Lung (tissue), 11 donors: ENCODE measurements at regions not wholly inside any gene's neighbourhood (a gene's known extent, or its start where the extent isn't known, plus 50 kb on each side); places are given as distances from the start of the nearest gene placed in this dataset.

Experiments used
- ATAC-seq: fragments of 200-7000 bp; cut with Tn5 transposase; one replicate; pipeline ENCODE4 v1.9.1; 2020; ENCODE audit warnings: moderate number of reproducible peaks; ENCODE audit not compliant: insufficient read depth, low FRiP score
- DNase-seq, 3 donors: peaks; one replicate each; pipeline ENCODE4 v3.0.0-alpha.2; 2013 to 2017
- H3K27ac ChIP-seq, 2 donors: one replicate each; pipeline ENCODE4 v1.5.1; 2013; ENCODE audit warnings: mild to moderate bottlenecking in 2 of 2, moderate library complexity in 2 of 2, control low read depth in 1 of 2, inconsistent platforms in 1 of 2, low read depth in 1 of 2, low read length in 1 of 2
- H3K27me3 ChIP-seq, 3 donors: one replicate each; pipeline ENCODE4 v1.5.1; 2013; ENCODE audit warnings: low read length in 2 of 3; ENCODE audit not compliant: control insufficient read depth in 3 of 3, insufficient read depth in 3 of 3
- H3K36me3 ChIP-seq, 4 donors: one replicate each; pipeline ENCODE4 v1.5.1; 2013; ENCODE audit warnings: low read length in 4 of 4, mild to moderate bottlenecking in 1 of 4, moderate library complexity in 1 of 4; ENCODE audit not compliant: control insufficient read depth in 4 of 4, insufficient read depth in 4 of 4
- H3K4me1 ChIP-seq, 5 donors: one replicate each; pipeline ENCODE4 v1.5.1; 2013; ENCODE audit warnings: low read length in 5 of 5, mild to moderate bottlenecking in 2 of 5, moderate library complexity in 1 of 5; ENCODE audit not compliant: control insufficient read depth in 5 of 5, insufficient read depth in 5 of 5
- H3K4me3 ChIP-seq: one replicate; pipeline ENCODE4 v1.5.1; 2013; ENCODE audit warnings: mild to moderate bottlenecking, control low read depth, moderate library complexity
- H3K9ac ChIP-seq, 2 donors: one replicate each; pipeline ENCODE4 v1.5.1; 2013; ENCODE audit warnings: low read length in 2 of 2, control low read depth in 1 of 2; ENCODE audit not compliant: insufficient read depth in 1 of 2
- H3K9me3 ChIP-seq, 4 donors: one replicate each; pipeline ENCODE4 v1.5.1; 2013; ENCODE audit warnings: low read length in 3 of 4, mild to moderate bottlenecking in 1 of 4, moderate library complexity in 1 of 4; ENCODE audit not compliant: control insufficient read depth in 4 of 4, insufficient read depth in 3 of 4
- WGBS, 2 donors: extraction: QIAGEN DNeasy Blood & Tissue Kit; methylation state at CpG; one replicate each; pipeline ENCODE4 v1.1.7; 2013; 5-methylcytosine and 5-hydroxymethylcytosine counted together
- TF ChIP-seq, protein P1 (sequence below): IDR thresholded peaks from 2 replicates; pipeline ENCODE4 v1.5.1; 2012; ENCODE audit warnings: mild to moderate bottlenecking; ENCODE audit errors: control extremely low read depth, extremely low read depth
- donor health status: control.
- donor health status: control.
- donor health status: Bipolar disorder and iron deficiency.
- donor health status: healthy.
- donor health status: DM: yes; HTN: yes; CAD: no.

DNA sequence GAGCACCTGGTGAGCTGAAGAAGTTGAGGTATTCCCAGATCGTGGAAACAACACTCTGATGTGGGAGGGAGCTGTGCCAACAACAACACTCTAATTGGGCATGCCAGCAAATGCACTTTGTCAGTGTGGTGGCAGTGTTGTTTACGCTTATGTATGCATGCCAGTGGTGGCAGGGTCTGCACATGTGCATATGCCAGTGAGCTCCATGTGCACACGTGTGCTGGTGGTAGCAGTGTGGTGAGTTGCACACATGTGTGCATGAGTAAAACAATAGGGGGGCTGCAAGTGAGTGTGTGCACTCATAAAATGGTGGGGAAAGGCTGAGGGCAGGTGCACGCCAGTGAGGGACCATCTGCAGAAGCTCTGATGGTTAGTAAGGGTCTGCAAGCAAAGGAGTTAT lies 134.2 kb downstream of the DMRTA1 start:
- ATAC-seq, result no peak
- DNase-seq, result no peak
- no peaks in the 10 kb centered on the region for H3K27me3 ChIP-seq
- H3K4me3 ChIP-seq, result no peak overlapping the region
- WGBS, 2 donors, result 71 to 79% methylated on average over 4 of the region's 4 CpGs
- H3K27ac ChIP-seq, result no peak overlapping the region
- H3K9ac ChIP-seq, result no peak overlapping the region
- H3K36me3 ChIP-seq, result no peaks in the 10 kb centered on the region
- H3K9me3 ChIP-seq, result peaks cover 0 to 10% (median 2%) of the 10 kb centered on the region in 4 donors
- no peaks in the 10 kb centered on the region for H3K4me1 ChIP-seq
- TF ChIP-seq, protein P1, sequence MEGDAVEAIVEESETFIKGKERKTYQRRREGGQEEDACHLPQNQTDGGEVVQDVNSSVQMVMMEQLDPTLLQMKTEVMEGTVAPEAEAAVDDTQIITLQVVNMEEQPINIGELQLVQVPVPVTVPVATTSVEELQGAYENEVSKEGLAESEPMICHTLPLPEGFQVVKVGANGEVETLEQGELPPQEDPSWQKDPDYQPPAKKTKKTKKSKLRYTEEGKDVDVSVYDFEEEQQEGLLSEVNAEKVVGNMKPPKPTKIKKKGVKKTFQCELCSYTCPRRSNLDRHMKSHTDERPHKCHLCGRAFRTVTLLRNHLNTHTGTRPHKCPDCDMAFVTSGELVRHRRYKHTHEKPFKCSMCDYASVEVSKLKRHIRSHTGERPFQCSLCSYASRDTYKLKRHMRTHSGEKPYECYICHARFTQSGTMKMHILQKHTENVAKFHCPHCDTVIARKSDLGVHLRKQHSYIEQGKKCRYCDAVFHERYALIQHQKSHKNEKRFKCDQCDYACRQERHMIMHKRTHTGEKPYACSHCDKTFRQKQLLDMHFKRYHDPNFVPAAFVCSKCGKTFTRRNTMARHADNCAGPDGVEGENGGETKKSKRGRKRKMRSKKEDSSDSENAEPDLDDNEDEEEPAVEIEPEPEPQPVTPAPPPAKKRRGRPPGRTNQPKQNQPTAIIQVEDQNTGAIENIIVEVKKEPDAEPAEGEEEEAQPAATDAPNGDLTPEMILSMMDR, result no peak

DNA sequence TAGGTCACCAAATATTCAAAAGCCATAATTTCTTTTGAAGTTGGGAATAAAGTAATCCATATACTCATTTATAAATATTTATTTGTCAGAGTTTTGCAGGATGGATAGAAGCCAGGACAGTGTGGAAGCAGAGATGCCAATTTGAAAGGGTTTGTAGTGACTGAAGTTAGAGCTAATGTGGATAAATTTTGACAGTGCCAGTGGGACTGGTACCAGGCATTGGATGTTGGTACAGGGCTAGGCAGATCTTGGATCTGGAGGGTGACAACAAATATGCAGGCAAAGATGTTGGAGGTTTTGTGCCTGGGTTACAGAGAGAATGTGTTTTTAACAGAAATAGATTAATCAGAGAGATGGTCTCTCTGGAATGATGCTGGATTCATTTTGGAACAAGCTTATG lies 135.6 kb downstream of the DMRTA1 start:
- Histone ChIP-seq H3K4me1 (no peaks in the 10 kb centered on the region), H3K27ac (no peak overlapping the region), H3K27me3 (no peaks in the 10 kb centered on the region), H3K9ac (no peak overlapping the region), H3K9me3 (peaks cover 0 to 10% (median 2%) of the 10 kb centered on the region in 4 donors), H3K36me3 (no peaks in the 10 kb centered on the region), H3K4me3 (no peak overlapping the region)
- TF ChIP-seq, protein P1, result no peak
- DNase-seq, result no peak
- ATAC-seq, result no peak

DNA sequence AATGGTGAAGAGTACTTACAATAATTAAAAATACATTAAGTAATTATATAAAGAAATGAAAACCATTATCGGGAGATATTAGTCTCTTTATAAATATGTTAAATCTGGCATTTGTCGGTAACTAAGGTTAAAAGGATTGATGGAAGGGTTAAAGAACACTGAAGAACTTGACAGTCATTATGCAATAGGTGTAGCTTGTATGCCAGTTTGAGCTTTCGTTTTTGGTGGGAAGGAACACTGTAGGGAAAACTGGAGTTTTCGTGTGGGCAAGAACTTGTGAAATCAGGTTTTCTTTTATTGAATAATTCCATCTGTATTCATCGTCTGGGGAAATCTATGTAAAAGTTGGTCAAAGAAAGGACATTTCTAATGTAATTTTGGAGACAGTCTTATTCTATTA lies 142.3 kb downstream of the DMRTA1 start:
- no peak for ATAC-seq
- no peak overlapping the region for H3K4me3 ChIP-seq
- no peak overlapping the region for H3K27ac ChIP-seq
- no peak overlapping the region for H3K9ac ChIP-seq
- 84 to 86% methylated on average over 5 of the region's 5 CpGs for WGBS, 2 donors
- no peak for DNase-seq
- H3K36me3 ChIP-seq, result no peaks in the 10 kb centered on the region
- H3K9me3 ChIP-seq, result peaks cover 0 to 4% (median 0%) of the 10 kb centered on the region in 4 donors
- H3K4me1 ChIP-seq, result no peaks in the 10 kb centered on the region
- H3K27me3 ChIP-seq, result no peaks in the 10 kb centered on the region
- TF ChIP-seq, protein P1, result no peak

DNA sequence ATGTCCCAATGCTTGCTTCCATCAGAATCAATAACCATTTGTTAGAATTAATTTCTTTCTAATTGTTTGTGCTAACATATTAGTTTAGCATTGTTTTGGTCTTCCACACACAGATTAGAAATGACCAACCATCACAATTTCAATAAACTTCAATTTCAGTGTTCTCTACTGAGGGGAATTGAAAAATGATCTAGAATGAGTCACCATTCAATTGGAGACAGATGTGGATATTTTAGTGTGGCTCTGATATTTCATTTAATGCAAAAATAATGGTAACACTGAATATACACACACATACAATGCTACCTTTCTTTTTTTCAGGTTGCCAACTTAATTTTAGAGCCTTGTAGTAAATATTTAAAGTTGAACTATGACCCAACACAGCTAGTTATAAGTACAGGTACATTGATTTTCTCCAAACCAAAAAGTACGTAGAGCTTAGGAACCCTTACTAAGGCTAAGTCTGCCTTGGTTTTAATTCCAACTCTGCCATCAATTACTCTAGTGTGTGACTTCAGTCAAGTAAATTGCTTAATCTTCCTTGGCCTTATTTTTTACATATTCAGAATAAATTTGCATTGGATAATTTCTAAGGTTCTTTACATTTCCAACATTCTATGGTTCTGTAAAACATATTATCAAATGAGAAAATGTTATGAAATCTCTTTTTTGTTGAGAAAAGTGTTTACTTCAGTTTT lies 143.9 kb downstream of the DMRTA1 start:
- ATAC-seq (no peak), DNase-seq (no peak)
- Histone ChIP-seq H3K27ac (no peak overlapping the region), H3K4me3 (no peak overlapping the region), H3K4me1 (no peaks in the 10 kb centered on the region), H3K9ac (no peak overlapping the region), H3K27me3 (no peaks in the 10 kb centered on the region), H3K9me3 (peaks cover 0 to 4% (median 0%) of the 10 kb centered on the region in 4 donors), H3K36me3 (no peaks in the 10 kb centered on the region)
- WGBS, 2 donors, result 90% methylated on average over 1 of the region's 1 CpG
- TF ChIP-seq, protein P1, result no peak
